ENCODE measurements at regions not wholly inside any gene's neighbourhood (a gene's known extent, or its start where the extent isn't known, plus 50 kb on each side); places are given as distances from the start of the nearest gene placed in this dataset.

GRCh38 chr6:106035655-106036054 is 50.5 kb upstream of the PRDM1 start:
- Mint-ChIP-seq H3K27ac (ENCODE audit: unreplicated experiment) (no peak overlapping the region), H3K27me3 (ENCODE audit: low read depth) (peaks cover 2% of the 10 kb centered on the region), H3K4me1 (ENCODE audit: low read depth) (no peaks in the 10 kb centered on the region), H3K9me3 (ENCODE audit: low read depth) (peaks cover 32% of the 10 kb centered on the region), H3K4me3 (ENCODE audit: unreplicated experiment) (no peak overlapping the region), H3K36me3 (ENCODE audit: low read depth) (peaks cover 11% of the 10 kb centered on the region)
- DNase-seq (ENCODE audit: low spot score), result no peak
- TF ChIP-seq CTCF (IDR thresholded peaks at IDR 0.05), result no peak

- no peaks in the 10 kb centered on the region for H3K4me1 Mint-ChIP-seq (ENCODE audit: low read depth)
- H3K9me3 Mint-ChIP-seq (ENCODE audit: low read depth), result peaks cover 30% of the 10 kb centered on the region
- TF ChIP-seq CTCF (IDR thresholded peaks at IDR 0.05), result no peak
- H3K27ac Mint-ChIP-seq (ENCODE audit: unreplicated experiment), result no peak overlapping the region
- no peak overlapping the region for H3K4me3 Mint-ChIP-seq (ENCODE audit: unreplicated experiment)
- DNase-seq (ENCODE audit: low spot score), result no peak
- peaks cover 2% of the 10 kb centered on the region for H3K27me3 Mint-ChIP-seq (ENCODE audit: low read depth)
- H3K36me3 Mint-ChIP-seq (ENCODE audit: low read depth), result peaks cover 11% of the 10 kb centered on the region
These were observed 52.3 kb upstream of the PRDM1 start for GRCh38 chr6:106033806-106034205.

- Mint-ChIP-seq H3K36me3 (ENCODE audit: low read depth) (no peaks in the 10 kb centered on the region), H3K27ac (ENCODE audit: unreplicated experiment) (no peak overlapping the region), H3K27me3 (ENCODE audit: low read depth) (peaks cover 2% of the 10 kb centered on the region), H3K4me3 (ENCODE audit: unreplicated experiment) (no peak overlapping the region), H3K9me3 (ENCODE audit: low read depth) (no peaks in the 10 kb centered on the region), H3K4me1 (ENCODE audit: low read depth) (no peaks in the 10 kb centered on the region)
- TF ChIP-seq CTCF (IDR thresholded peaks at IDR 0.05), result no peak
- no peak for DNase-seq (ENCODE audit: low spot score)
These were observed 58.4 kb upstream of the PRDM1 start for GRCh38 chr6:106027758-106028157.

- DNase-seq (ENCODE audit: low spot score), result no peak
- H3K36me3 Mint-ChIP-seq (ENCODE audit: low read depth), result no peaks in the 10 kb centered on the region
- peaks cover 2% of the 10 kb centered on the region for H3K27me3 Mint-ChIP-seq (ENCODE audit: low read depth)
- no peaks in the 10 kb centered on the region for H3K4me1 Mint-ChIP-seq (ENCODE audit: low read depth)
- no peaks in the 10 kb centered on the region for H3K9me3 Mint-ChIP-seq (ENCODE audit: low read depth)
- H3K4me3 Mint-ChIP-seq (ENCODE audit: unreplicated experiment), result no peak overlapping the region
- H3K27ac Mint-ChIP-seq (ENCODE audit: unreplicated experiment), result no peak overlapping the region
- no peak for TF ChIP-seq CTCF (IDR thresholded peaks at IDR 0.05)
These were observed 59.1 kb upstream of the PRDM1 start for GRCh38 chr6:106026748-106027715.

- no peak for DNase-seq (ENCODE audit: low spot score)
- TF ChIP-seq CTCF (IDR thresholded peaks at IDR 0.05), result no peak
- no peaks in the 10 kb centered on the region for H3K27me3 Mint-ChIP-seq (ENCODE audit: low read depth)
- H3K9me3 Mint-ChIP-seq (ENCODE audit: low read depth), result no peaks in the 10 kb centered on the region
- no peaks in the 10 kb centered on the region for H3K4me1 Mint-ChIP-seq (ENCODE audit: low read depth)
- H3K36me3 Mint-ChIP-seq (ENCODE audit: low read depth), result no peaks in the 10 kb centered on the region
- no peak overlapping the region for H3K27ac Mint-ChIP-seq (ENCODE audit: unreplicated experiment)
- H3K4me3 Mint-ChIP-seq (ENCODE audit: unreplicated experiment), result no peak overlapping the region
These were observed 60.5 kb upstream of the PRDM1 start for GRCh38 chr6:106025655-106026054.
